ENCODE measurements at regions not wholly inside any gene's neighbourhood (a gene's known extent, or its start where the extent isn't known, plus 50 kb on each side); places are given as distances from the start of the nearest gene placed in this dataset.

DNA sequence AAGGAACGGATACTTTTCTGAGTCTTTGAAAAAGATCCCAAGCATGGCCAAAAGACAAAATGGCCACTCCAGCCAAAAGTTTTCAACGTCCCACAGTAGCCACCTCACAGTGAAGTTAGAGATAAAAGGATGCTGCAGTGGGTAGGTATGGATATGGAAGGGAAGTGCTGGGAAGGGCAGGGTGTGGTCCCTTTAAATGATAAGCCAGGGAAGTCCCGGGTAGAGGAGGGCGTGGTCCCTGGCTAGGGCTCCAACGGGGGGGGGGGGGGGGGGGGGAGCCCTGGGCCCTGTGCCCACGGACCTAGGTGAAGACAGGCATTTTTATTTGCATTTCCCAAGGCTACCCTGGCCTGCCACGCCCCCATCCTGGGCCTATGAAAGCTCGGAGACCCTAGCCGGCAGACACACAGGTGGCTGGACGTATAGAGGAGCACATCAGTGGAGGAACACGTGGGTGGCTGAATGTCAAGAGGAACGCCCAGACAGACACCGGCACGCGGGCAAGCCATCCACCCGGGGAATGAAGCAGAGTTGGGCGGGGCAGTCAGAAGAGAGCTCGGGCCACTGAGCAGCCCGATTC lies 306.7 kb downstream of the NFIB start:
- Histone ChIP-seq H3K4me1 (ENCODE audit: insufficient read depth, low read length) (no peaks in the 10 kb centered on the region), H3K9me3 (ENCODE audit: low read length) (no peaks in the 10 kb centered on the region), H3K4me3 (replicated peaks in 1 of 3; ENCODE audit: insufficient read depth in 1 of 3, low read depth in 2 of 3, low read length in 3 of 3) (no peak overlapping the region), H3K27ac (ENCODE audit: extremely low read length, insufficient read depth, low read length) (no peak overlapping the region), H2AFZ (ENCODE audit: low read length) (no peak overlapping the region), H3K27me3 (ENCODE audit: control insufficient read depth in 1 of 2, insufficient read depth in 2 of 2, low read length in 2 of 2) (no peaks in the 10 kb centered on the region; a peak in 1 of 5 replicates), H3K9ac (ENCODE audit: insufficient read depth, low read depth, low read length) (no peak overlapping the region), H3K36me3 (replicated peaks in 1 of 2; ENCODE audit: control insufficient read depth in 1 of 2, insufficient read depth in 2 of 2, low read length in 2 of 2) (no peaks in the 10 kb centered on the region), H3K4me2 (ENCODE audit: low read depth, low read length) (no peak overlapping the region), H4K20me1 (ENCODE audit: insufficient read depth, low read length) (no peaks in the 10 kb centered on the region), H3K79me2 (ENCODE audit: insufficient read depth, low read length) (no peaks in the 10 kb centered on the region)
- ChIA-PET POLR2A (no interaction called here), CTCF (ENCODE audit: low intra/inter-chr PET ratio, low total read pairs) (no interaction called here)
- TF ChIP-seq, protein P1, sequence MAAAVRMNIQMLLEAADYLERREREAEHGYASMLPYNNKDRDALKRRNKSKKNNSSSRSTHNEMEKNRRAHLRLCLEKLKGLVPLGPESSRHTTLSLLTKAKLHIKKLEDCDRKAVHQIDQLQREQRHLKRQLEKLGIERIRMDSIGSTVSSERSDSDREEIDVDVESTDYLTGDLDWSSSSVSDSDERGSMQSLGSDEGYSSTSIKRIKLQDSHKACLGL (CRISPR knock-in tag; IDR thresholded peaks at IDR 0.05): no peak
- TF ChIP-seq SSRP1 (CRISPR knock-in tag; IDR thresholded peaks at IDR 0.05) (no peak), FOXM1 (CRISPR knock-in tag; IDR thresholded peaks at IDR 0.05) (no peak), ZNF17 (CRISPR knock-in tag; IDR thresholded peaks at IDR 0.05) (no peak), ZKSCAN8 (CRISPR knock-in tag; IDR thresholded peaks at IDR 0.05; ENCODE audit: borderline replicate concordance) (no peak), ZNF678 (CRISPR knock-in tag; IDR thresholded peaks at IDR 0.05) (no peak), CC2D1A (CRISPR knock-in tag; IDR thresholded peaks at IDR 0.05) (no peak), ZSCAN9 (CRISPR knock-in tag; IDR thresholded peaks at IDR 0.05; ENCODE audit: borderline replicate concordance) (no peak), HOXA7 (CRISPR knock-in tag; IDR thresholded peaks at IDR 0.05) (no peak), HNRNPL (IDR thresholded peaks at IDR 0.05; ENCODE audit: low read depth, low read length) (no peak)
- TF ChIP-seq, protein P2, sequence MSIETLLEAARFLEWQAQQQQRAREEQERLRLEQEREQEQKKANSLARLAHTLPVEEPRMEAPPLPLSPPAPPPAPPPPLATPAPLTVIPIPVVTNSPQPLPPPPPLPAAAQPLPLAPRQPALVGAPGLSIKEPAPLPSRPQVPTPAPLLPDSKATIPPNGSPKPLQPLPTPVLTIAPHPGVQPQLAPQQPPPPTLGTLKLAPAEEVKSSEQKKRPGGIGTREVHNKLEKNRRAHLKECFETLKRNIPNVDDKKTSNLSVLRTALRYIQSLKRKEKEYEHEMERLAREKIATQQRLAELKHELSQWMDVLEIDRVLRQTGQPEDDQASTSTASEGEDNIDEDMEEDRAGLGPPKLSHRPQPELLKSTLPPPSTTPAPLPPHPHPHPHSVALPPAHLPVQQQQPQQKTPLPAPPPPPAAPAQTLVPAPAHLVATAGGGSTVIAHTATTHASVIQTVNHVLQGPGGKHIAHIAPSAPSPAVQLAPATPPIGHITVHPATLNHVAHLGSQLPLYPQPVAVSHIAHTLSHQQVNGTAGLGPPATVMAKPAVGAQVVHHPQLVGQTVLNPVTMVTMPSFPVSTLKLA (IDR thresholded peaks at IDR 0.05): no peak
- TF ChIP-seq, protein P3, sequence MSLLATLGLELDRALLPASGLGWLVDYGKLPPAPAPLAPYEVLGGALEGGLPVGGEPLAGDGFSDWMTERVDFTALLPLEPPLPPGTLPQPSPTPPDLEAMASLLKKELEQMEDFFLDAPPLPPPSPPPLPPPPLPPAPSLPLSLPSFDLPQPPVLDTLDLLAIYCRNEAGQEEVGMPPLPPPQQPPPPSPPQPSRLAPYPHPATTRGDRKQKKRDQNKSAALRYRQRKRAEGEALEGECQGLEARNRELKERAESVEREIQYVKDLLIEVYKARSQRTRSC (CRISPR knock-in tag; IDR thresholded peaks at IDR 0.05; ENCODE audit: low read depth): no peak
- TF ChIP-seq, protein P4, sequence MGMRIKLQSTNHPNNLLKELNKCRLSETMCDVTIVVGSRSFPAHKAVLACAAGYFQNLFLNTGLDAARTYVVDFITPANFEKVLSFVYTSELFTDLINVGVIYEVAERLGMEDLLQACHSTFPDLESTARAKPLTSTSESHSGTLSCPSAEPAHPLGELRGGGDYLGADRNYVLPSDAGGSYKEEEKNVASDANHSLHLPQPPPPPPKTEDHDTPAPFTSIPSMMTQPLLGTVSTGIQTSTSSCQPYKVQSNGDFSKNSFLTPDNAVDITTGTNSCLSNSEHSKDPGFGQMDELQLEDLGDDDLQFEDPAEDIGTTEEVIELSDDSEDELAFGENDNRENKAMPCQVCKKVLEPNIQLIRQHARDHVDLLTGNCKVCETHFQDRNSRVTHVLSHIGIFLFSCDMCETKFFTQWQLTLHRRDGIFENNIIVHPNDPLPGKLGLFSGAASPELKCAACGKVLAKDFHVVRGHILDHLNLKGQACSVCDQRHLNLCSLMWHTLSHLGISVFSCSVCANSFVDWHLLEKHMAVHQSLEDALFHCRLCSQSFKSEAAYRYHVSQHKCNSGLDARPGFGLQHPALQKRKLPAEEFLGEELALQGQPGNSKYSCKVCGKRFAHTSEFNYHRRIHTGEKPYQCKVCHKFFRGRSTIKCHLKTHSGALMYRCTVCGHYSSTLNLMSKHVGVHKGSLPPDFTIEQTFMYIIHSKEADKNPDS (CRISPR knock-in tag; IDR thresholded peaks at IDR 0.05): no peak
- TF ChIP-seq, protein P5, sequence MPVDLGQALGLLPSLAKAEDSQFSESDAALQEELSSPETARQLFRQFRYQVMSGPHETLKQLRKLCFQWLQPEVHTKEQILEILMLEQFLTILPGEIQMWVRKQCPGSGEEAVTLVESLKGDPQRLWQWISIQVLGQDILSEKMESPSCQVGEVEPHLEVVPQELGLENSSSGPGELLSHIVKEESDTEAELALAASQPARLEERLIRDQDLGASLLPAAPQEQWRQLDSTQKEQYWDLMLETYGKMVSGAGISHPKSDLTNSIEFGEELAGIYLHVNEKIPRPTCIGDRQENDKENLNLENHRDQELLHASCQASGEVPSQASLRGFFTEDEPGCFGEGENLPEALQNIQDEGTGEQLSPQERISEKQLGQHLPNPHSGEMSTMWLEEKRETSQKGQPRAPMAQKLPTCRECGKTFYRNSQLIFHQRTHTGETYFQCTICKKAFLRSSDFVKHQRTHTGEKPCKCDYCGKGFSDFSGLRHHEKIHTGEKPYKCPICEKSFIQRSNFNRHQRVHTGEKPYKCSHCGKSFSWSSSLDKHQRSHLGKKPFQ (CRISPR knock-in tag; IDR thresholded peaks at IDR 0.05; ENCODE audit: insufficient replicate concordance): no peak
- TF ChIP-seq, protein P6, sequence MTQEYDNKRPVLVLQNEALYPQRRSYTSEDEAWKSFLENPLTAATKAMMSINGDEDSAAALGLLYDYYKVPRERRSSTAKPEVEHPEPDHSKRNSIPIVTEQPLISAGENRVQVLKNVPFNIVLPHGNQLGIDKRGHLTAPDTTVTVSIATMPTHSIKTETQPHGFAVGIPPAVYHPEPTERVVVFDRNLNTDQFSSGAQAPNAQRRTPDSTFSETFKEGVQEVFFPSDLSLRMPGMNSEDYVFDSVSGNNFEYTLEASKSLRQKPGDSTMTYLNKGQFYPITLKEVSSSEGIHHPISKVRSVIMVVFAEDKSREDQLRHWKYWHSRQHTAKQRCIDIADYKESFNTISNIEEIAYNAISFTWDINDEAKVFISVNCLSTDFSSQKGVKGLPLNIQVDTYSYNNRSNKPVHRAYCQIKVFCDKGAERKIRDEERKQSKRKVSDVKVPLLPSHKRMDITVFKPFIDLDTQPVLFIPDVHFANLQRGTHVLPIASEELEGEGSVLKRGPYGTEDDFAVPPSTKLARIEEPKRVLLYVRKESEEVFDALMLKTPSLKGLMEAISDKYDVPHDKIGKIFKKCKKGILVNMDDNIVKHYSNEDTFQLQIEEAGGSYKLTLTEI (CRISPR knock-in tag; conservative IDR thresholded peaks at IDR 0.05): no peak
- 16% methylated on average over 7 of the region's 19 CpGs for WGBS (ENCODE audit: low lambda C conversion rate)
- in situ Hi-C loops (cut with HindIII; ENCODE audit: extremely low pct_ligation_motif_present, low pct_unique_long_range_greater_than_20kb) (no loop called here), intact Hi-C loops (cut with micrococcal nuclease; ENCODE audit: unreplicated experiment) (no loop called here)
- DNase-seq (ENCODE audit: low spot score): no peak
- no peak for FAIRE-seq
- ATAC-seq: no peak
- no TSS peak for BruUV-seq (replicated peaks)
